OCI-LY7 (cell line): ENCODE measurements at regions not wholly inside any gene's neighbourhood (a gene's known extent, or its start where the extent isn't known, plus 50 kb on each side); places are given as distances from the start of the nearest gene placed in this dataset.

Experiments
- BruUV-seq: library from RNA; stranded (reverse); fragments of 400-500 nt; replicated peaks from 2 replicates; lab custom pipeline; 2021; lab: Mats Ljungman, UMichigan
- CTCF ChIA-PET: fragments of 300-600 bp; sonication (Branson Sonifier 250); formaldehyde crosslinking; loops from one replicate; lab custom pipeline; 2022; ENCODE audit warnings: antibody characterized with exemption; ENCODE audit not compliant: unreplicated experiment; lab: Charles Lee
- POLR2A ChIA-PET: fragments of 300-600 bp; sonication (Branson Sonifier 250); formaldehyde crosslinking; loops from one replicate; lab custom pipeline; 2022; ENCODE audit warnings: antibody characterized with exemption; lab: Charles Lee
- DNase-seq: peaks from one replicate; pipeline ENCODE4 v3.0.0-alpha.2; 2015; ENCODE audit warnings: low spot score
- H2AFZ ChIP-seq: fragments of 200-600 bp; sonication (generic), shearing (Covaris generic); 2 replicates; pipeline ENCODE4 v1.6.1; 2014; ENCODE audit warnings: mild to moderate bottlenecking, antibody characterized with exemption, low read length, moderate library complexity
- H3K27ac ChIP-seq: fragments of 200-600 bp; sonication (generic); 2 replicates; pipeline ENCODE4 v1.5.1; 2014; ENCODE audit warnings: mixed run types, low read depth, mild to moderate bottlenecking, moderate library complexity, low read length, inconsistent platforms; ENCODE audit not compliant: poor library complexity, severe bottlenecking
- H3K36me3 ChIP-seq: fragments of 200-600 bp; sonication (generic); 2 replicates; pipeline ENCODE4 v1.6.1; 2014; ENCODE audit warnings: mild to moderate bottlenecking, antibody characterized with exemption, low read length, moderate library complexity, mixed read lengths; ENCODE audit not compliant: insufficient read depth
- H3K4me1 ChIP-seq: fragments of 200-600 bp; sonication (generic); 2 replicates; pipeline ENCODE4 v1.5.1; 2014; ENCODE audit warnings: mild to moderate bottlenecking, low read length; ENCODE audit not compliant: insufficient read depth, poor library complexity, severe bottlenecking
- H3K4me2 ChIP-seq: fragments of 200-600 bp; sonication (generic); 2 replicates; pipeline ENCODE4 v1.6.1; 2014; ENCODE audit warnings: mild to moderate bottlenecking, low read length
- H3K4me3 ChIP-seq: fragments of 200-600 bp; sonication (generic); 2 replicates; pipeline ENCODE4 v1.5.1; 2014; ENCODE audit warnings: mild to moderate bottlenecking, low read depth, low read length; ENCODE audit not compliant: poor library complexity, severe bottlenecking
- H3K79me2 ChIP-seq: fragments of 200-600 bp; sonication (generic); 2 replicates; pipeline ENCODE4 v1.6.1; 2016; ENCODE audit warnings: low read depth, mild to moderate bottlenecking, low read length, moderate library complexity, mixed read lengths; ENCODE audit not compliant: insufficient read depth
- H3K9me2 ChIP-seq: fragments of 200-600 bp; sonication (generic); 2 replicates; pipeline ENCODE4 v1.6.1; 2016; ENCODE audit warnings: mild to moderate bottlenecking, low read length, mixed read lengths; ENCODE audit not compliant: insufficient read depth
- H3K9me3 ChIP-seq: fragments of 200-600 bp; sonication (generic); 2 replicates; pipeline ENCODE4 v1.6.1; 2014; ENCODE audit warnings: mild to moderate bottlenecking, mixed run types, low read length, mixed read lengths
- H4K20me1 ChIP-seq: fragments of 200-600 bp; sonication (generic); 2 replicates; pipeline ENCODE4 v1.6.1; 2014; ENCODE audit warnings: mild to moderate bottlenecking, antibody characterized with exemption, low read length, moderate library complexity, mixed read lengths; ENCODE audit not compliant: insufficient read depth
- CTCF ChIP-seq: fragments of 200-600 bp; sonication (generic); conservative IDR thresholded peaks from 2 replicates; pipeline ENCODE4 v1.5.1; 2014; ENCODE audit warnings: mild to moderate bottlenecking, antibody characterized with exemption, low read length, moderate library complexity, mixed read lengths
- EZH2phosphoT487 ChIP-seq: fragments of 200-600 bp; sonication (generic); IDR thresholded peaks from 2 replicates; pipeline ENCODE4 v1.6.1; 2018; ENCODE audit warnings: low read depth, borderline replicate concordance, mild to moderate bottlenecking, mixed run types, antibody characterized with exemption, low read length, moderate library complexity, mixed read lengths
- intact Hi-C: fragments of 100-400 bp; cut with micrococcal nuclease; formaldehyde crosslinking; loops from one replicate; pipeline ENCODE4 v1.10.0; 2022; ENCODE audit not compliant: unreplicated experiment

GRCh38 chr3:166071831-166072230 lies 234.6 kb upstream of the BCHE start:
- CTCF ChIA-PET: no interaction called here
- no peaks in the 10 kb centered on the region for H3K79me2 ChIP-seq
- H3K36me3 ChIP-seq: no peaks in the 10 kb centered on the region
- H3K4me2 ChIP-seq: no peak overlapping the region
- no peak overlapping the region for H2AFZ ChIP-seq
- no peak for TF ChIP-seq CTCF
- TF ChIP-seq EZH2phosphoT487: no peak
- no peaks in the 10 kb centered on the region for H3K9me2 ChIP-seq
- no peaks in the 10 kb centered on the region for H3K9me3 ChIP-seq
- H4K20me1 ChIP-seq: no peaks in the 10 kb centered on the region
- BruUV-seq: no TSS peak
- DNase-seq: no peak
- H3K4me1 ChIP-seq: no peaks in the 10 kb centered on the region
- intact Hi-C loops: no loop called here
- H3K4me3 ChIP-seq: no peak overlapping the region
- POLR2A ChIA-PET: interaction anchor here (1.3 kb wide), 1 partner anchor 10 kb away, joined by 3 read pairs; no protein-coding TSS in a partner anchor
- H3K27ac ChIP-seq: no peak overlapping the region

- POLR2A ChIA-PET: no interaction called here
- H3K4me2 ChIP-seq: no peak overlapping the region
- TF ChIP-seq CTCF (no peak), EZH2phosphoT487 (no peak)
- no peak overlapping the region for H3K4me3 ChIP-seq
- H2AFZ ChIP-seq: no peak overlapping the region
- BruUV-seq: no TSS peak
- no peaks in the 10 kb centered on the region for H3K36me3 ChIP-seq
- no peaks in the 10 kb centered on the region for H3K79me2 ChIP-seq
- H4K20me1 ChIP-seq: no peaks in the 10 kb centered on the region
- no peaks in the 10 kb centered on the region for H3K9me2 ChIP-seq
- CTCF ChIA-PET: no interaction called here
- H3K4me1 ChIP-seq: no peaks in the 10 kb centered on the region
- intact Hi-C loops: no loop called here
- no peak overlapping the region for H3K27ac ChIP-seq
- no peak for DNase-seq
- H3K9me3 ChIP-seq: no peaks in the 10 kb centered on the region
These were observed 227.3 kb upstream of the BCHE start for GRCh38 chr3:166064476-166064875.

GRCh38 chr3:166060789-166061479 lies 223.7 kb upstream of the BCHE start:
- no peaks in the 10 kb centered on the region for H3K79me2 ChIP-seq
- intact Hi-C loops: no loop called here
- H3K36me3 ChIP-seq: no peaks in the 10 kb centered on the region
- H3K4me3 ChIP-seq: no peak overlapping the region
- H3K9me3 ChIP-seq: no peaks in the 10 kb centered on the region
- H3K9me2 ChIP-seq: no peaks in the 10 kb centered on the region
- no peaks in the 10 kb centered on the region for H4K20me1 ChIP-seq
- ChIA-PET POLR2A (interaction anchor here (1.6 kb wide), 1 partner anchor 11 kb away, joined by 3 read pairs; no protein-coding TSS in a partner anchor), CTCF (no interaction called here)
- H3K4me2 ChIP-seq: no peak overlapping the region
- no TSS peak for BruUV-seq
- DNase-seq: no peak
- TF ChIP-seq CTCF: no peak
- TF ChIP-seq EZH2phosphoT487: no peak
- no peak overlapping the region for H3K27ac ChIP-seq
- H3K4me1 ChIP-seq: no peaks in the 10 kb centered on the region
- H2AFZ ChIP-seq: no peak overlapping the region
